ENCODE measurements at regions not wholly inside any gene's neighbourhood (a gene's known extent, or its start where the extent isn't known, plus 50 kb on each side); places are given as distances from the start of the nearest gene placed in this dataset.

DNA sequence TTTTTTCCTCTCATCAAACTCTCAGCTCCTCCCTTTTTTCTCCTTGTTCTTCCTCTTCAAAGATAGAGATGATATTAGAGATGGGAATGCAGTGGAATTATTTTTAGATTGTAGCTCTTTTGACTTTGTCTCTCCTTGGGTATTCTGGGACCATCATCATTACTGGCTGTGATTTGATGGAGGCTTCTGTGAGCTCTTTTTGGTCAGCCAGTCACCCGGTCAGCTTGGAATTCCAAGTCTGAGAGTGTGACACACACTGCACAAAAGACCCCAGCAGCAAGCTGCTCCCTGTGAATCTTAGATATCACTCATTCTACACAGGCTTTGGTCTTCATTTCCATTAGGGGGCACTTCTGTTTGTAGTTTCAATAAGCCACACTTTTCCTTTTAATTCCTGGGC lies 51.6 kb upstream of the NEK7 start:
- Histone ChIP-seq H3K79me2 (ENCODE audit: insufficient read depth, low read length) (no peaks in the 10 kb centered on the region), H3K4me2 (ENCODE audit: insufficient read depth, insufficient read length, low read length) (no peak overlapping the region)
- TF ChIP-seq, protein P1, sequence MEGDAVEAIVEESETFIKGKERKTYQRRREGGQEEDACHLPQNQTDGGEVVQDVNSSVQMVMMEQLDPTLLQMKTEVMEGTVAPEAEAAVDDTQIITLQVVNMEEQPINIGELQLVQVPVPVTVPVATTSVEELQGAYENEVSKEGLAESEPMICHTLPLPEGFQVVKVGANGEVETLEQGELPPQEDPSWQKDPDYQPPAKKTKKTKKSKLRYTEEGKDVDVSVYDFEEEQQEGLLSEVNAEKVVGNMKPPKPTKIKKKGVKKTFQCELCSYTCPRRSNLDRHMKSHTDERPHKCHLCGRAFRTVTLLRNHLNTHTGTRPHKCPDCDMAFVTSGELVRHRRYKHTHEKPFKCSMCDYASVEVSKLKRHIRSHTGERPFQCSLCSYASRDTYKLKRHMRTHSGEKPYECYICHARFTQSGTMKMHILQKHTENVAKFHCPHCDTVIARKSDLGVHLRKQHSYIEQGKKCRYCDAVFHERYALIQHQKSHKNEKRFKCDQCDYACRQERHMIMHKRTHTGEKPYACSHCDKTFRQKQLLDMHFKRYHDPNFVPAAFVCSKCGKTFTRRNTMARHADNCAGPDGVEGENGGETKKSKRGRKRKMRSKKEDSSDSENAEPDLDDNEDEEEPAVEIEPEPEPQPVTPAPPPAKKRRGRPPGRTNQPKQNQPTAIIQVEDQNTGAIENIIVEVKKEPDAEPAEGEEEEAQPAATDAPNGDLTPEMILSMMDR (conservative IDR thresholded peaks at IDR 0.05): no peak

More for the DNA sequence above, 51.6 kb upstream of the NEK7 start:
- no peak overlapping the region for H4K5ac ChIP-seq (ENCODE audit: insufficient read length, low read depth, low read length)
- no peaks in the 10 kb centered on the region for H3K27me3 ChIP-seq (ENCODE audit: insufficient read depth, low read length)
- Mint-ChIP-seq H3K27ac (no peak overlapping the region), H3K27me3 (ENCODE audit: low read depth) (no peaks in the 10 kb centered on the region), H3K4me3 (no peak overlapping the region), H3K4me1 (peaks cover 3 to 5% of the 10 kb centered on the region in 2 experiments; a peak in 2 of 4 replicates), H3K9me3 (no peaks in the 10 kb centered on the region), H3K36me3 (ENCODE audit: insufficient read depth in 1 of 3, low read depth in 3 of 3) (no peaks in the 10 kb centered on the region; a peak in 1 of 7 replicates)
- H2BK12ac ChIP-seq (ENCODE audit: insufficient read length, low read depth, low read length): no peak overlapping the region
- no peak overlapping the region for H3K4ac ChIP-seq (ENCODE audit: low read depth, low read length)
- H3K56ac ChIP-seq (ENCODE audit: insufficient read length, low read depth, low read length): no peak overlapping the region
- H3K79me1 ChIP-seq (ENCODE audit: insufficient read depth, low read depth, low read length, poor library complexity, severe bottlenecking): no peaks in the 10 kb centered on the region
- no peaks in the 10 kb centered on the region for H4K20me1 ChIP-seq (ENCODE audit: control insufficient read depth, insufficient read depth, insufficient read length)
- H4K8ac ChIP-seq (replicated peaks; ENCODE audit: insufficient read length, low read depth, low read length): no peak overlapping the region
- H3T11ph ChIP-seq (ENCODE audit: low read length): no peak overlapping the region
- no peaks in the 10 kb centered on the region for H3K9me3 ChIP-seq (ENCODE audit: control insufficient read depth, low read depth, low read length)
- H2BK5ac ChIP-seq (ENCODE audit: insufficient read length, low read length): no peak overlapping the region
- H3K18ac ChIP-seq (ENCODE audit: insufficient read length, low read depth, low read length): no peak overlapping the region
- H3K14ac ChIP-seq (ENCODE audit: insufficient read depth, low read length): no peak overlapping the region
- H2BK120ac ChIP-seq (ENCODE audit: low read depth, low read length, poor library complexity, severe bottlenecking): no peak overlapping the region
- H3K23me2 ChIP-seq (ENCODE audit: insufficient read length, low read depth, low read length, poor library complexity, severe bottlenecking): no peaks in the 10 kb centered on the region
- no CpG with 5 or more reads among the region's 1 CpG for WGBS (ENCODE audit: extremely low coverage, insufficient read length, low lambda C conversion rate)
- DNase-seq: no peak
- no peak overlapping the region for H3K27ac ChIP-seq (ENCODE audit: insufficient read length, low read depth, low read length)
- no peak overlapping the region for H2BK20ac ChIP-seq (ENCODE audit: low read depth, low read length, poor library complexity, severe bottlenecking)
- no peak overlapping the region for H4K91ac ChIP-seq (ENCODE audit: insufficient read length, low read depth, low read length)
- H2BK15ac ChIP-seq (ENCODE audit: low read depth, low read length): no peak overlapping the region
- H2AK5ac ChIP-seq (ENCODE audit: insufficient read length, low read length): no peak overlapping the region
- H3K23ac ChIP-seq (ENCODE audit: insufficient read length, low read depth, low read length): no peak overlapping the region
- no peak overlapping the region for H3K9ac ChIP-seq (ENCODE audit: extremely low read depth, insufficient read length, low read length)
- no peak overlapping the region for H2AFZ ChIP-seq (ENCODE audit: low read length)
- no peaks in the 10 kb centered on the region for H3K4me1 ChIP-seq (ENCODE audit: insufficient read depth, low read length)
